ENCODE measurements at regions not wholly inside any gene's neighbourhood (a gene's known extent, or its start where the extent isn't known, plus 50 kb on each side); places are given as distances from the start of the nearest gene placed in this dataset.

DNA sequence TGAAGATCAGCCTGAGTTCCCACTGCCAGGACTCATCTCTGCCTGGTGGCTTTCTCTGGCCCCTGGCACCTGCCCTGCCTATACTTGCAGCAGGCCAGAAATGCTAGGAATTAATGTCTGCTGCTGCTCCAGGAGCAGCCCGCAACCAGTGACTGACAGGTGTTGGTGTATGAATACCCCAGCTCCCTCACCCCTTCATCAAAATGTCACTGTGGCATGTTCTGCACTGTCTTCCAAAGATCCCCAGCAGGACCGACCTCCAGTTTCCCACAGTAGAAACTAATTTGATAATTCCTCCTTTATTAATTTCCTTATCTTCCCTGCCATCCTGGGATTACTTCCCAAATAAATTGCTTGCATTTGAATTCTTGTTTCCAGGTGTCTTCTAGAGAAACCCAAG, 425.4 kb downstream of the BCOR start:
- peaks cover 30% of the 10 kb centered on the region for H3K27me3 ChIP-seq (ENCODE audit: control insufficient read depth, insufficient read depth, low read length)
- no peak overlapping the region for H3K23ac ChIP-seq (ENCODE audit: low read depth, low read length)
- no peak overlapping the region for H2AK5ac ChIP-seq (ENCODE audit: low read depth, low read length)
- intact Hi-C loops (cut with micrococcal nuclease) (no loop called here), in situ Hi-C loops (cut with MboI; ENCODE audit: low sequenced_read_pairs) (no loop called here), dilution Hi-C loops (cut with HindIII; ENCODE audit: low sequenced_read_pairs, unreplicated experiment) (no loop called here)
- no TSS peak for BruUV-seq (replicated peaks)
- H3K36me3 ChIP-seq (ENCODE audit: control insufficient read depth, insufficient read depth, low read length): no peaks in the 10 kb centered on the region
- H3K9me3 ChIP-seq (ENCODE audit: control insufficient read depth, insufficient read depth, low read length): 0 out of 2 replicates have a peak, but pooled peaks cover 2% of the 10 kb centered on the region
- no peak overlapping the region for H3K4me2 ChIP-seq (ENCODE audit: low read depth, low read length)
- H4K91ac ChIP-seq (ENCODE audit: insufficient read depth, low read depth, low read length): no peak overlapping the region
- no peak for ATAC-seq (ENCODE audit: low read depth)
- TF ChIP-seq, protein P1, sequence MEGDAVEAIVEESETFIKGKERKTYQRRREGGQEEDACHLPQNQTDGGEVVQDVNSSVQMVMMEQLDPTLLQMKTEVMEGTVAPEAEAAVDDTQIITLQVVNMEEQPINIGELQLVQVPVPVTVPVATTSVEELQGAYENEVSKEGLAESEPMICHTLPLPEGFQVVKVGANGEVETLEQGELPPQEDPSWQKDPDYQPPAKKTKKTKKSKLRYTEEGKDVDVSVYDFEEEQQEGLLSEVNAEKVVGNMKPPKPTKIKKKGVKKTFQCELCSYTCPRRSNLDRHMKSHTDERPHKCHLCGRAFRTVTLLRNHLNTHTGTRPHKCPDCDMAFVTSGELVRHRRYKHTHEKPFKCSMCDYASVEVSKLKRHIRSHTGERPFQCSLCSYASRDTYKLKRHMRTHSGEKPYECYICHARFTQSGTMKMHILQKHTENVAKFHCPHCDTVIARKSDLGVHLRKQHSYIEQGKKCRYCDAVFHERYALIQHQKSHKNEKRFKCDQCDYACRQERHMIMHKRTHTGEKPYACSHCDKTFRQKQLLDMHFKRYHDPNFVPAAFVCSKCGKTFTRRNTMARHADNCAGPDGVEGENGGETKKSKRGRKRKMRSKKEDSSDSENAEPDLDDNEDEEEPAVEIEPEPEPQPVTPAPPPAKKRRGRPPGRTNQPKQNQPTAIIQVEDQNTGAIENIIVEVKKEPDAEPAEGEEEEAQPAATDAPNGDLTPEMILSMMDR (conservative IDR thresholded peaks at IDR 0.05; ENCODE audit: low read depth, low read length): no peak
- TF ChIP-seq NFE2L2 (IDR thresholded peaks at IDR 0.05; ENCODE audit: low read depth, low read length) (no peak), CEBPB (IDR thresholded peaks at IDR 0.05; ENCODE audit: low read depth, low read length) (no peak), CHD1 (IDR thresholded peaks at IDR 0.05; ENCODE audit: low read depth, low read length) (no peak), MXI1 (IDR thresholded peaks at IDR 0.05; ENCODE audit: borderline replicate concordance, low read depth, low read length) (no peak), MAZ (IDR thresholded peaks at IDR 0.05; ENCODE audit: borderline replicate concordance, low read depth, low read length) (no peak), RAD21 (IDR thresholded peaks at IDR 0.05; ENCODE audit: low read length) (no peak), RFX5 (IDR thresholded peaks at IDR 0.05; ENCODE audit: low read depth, low read length) (no peak), RCOR1 (IDR thresholded peaks at IDR 0.05; ENCODE audit: insufficient replicate concordance, low read length) (no peak), BHLHE40 (IDR thresholded peaks at IDR 0.05; ENCODE audit: low read depth, low read length) (no peak), FOS (IDR thresholded peaks at IDR 0.05; ENCODE audit: low read depth, low read length) (no peak), POLR2A (IDR thresholded peaks at IDR 0.05; ENCODE audit: low read depth, low read length) (no peak), MAFK (IDR thresholded peaks at IDR 0.05; ENCODE audit: low read depth, low read length) (no peak), SMC3 (IDR thresholded peaks at IDR 0.05; ENCODE audit: low read depth, low read length) (no peak)
- TF ChIP-seq, protein P2, sequence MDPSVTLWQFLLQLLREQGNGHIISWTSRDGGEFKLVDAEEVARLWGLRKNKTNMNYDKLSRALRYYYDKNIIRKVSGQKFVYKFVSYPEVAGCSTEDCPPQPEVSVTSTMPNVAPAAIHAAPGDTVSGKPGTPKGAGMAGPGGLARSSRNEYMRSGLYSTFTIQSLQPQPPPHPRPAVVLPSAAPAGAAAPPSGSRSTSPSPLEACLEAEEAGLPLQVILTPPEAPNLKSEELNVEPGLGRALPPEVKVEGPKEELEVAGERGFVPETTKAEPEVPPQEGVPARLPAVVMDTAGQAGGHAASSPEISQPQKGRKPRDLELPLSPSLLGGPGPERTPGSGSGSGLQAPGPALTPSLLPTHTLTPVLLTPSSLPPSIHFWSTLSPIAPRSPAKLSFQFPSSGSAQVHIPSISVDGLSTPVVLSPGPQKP (IDR thresholded peaks at IDR 0.05; ENCODE audit: borderline replicate concordance, low read depth, low read length): no peak
- TF ChIP-seq, protein P3, sequence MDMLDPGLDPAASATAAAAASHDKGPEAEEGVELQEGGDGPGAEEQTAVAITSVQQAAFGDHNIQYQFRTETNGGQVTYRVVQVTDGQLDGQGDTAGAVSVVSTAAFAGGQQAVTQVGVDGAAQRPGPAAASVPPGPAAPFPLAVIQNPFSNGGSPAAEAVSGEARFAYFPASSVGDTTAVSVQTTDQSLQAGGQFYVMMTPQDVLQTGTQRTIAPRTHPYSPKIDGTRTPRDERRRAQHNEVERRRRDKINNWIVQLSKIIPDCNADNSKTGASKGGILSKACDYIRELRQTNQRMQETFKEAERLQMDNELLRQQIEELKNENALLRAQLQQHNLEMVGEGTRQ (IDR thresholded peaks at IDR 0.05; ENCODE audit: low read depth, low read length): no peak
- H2BK20ac ChIP-seq (ENCODE audit: low read depth, low read length): no peak overlapping the region
- no peak overlapping the region for H2AFZ ChIP-seq (replicated peaks; ENCODE audit: low read length, poor library complexity)
- H3K14ac ChIP-seq (replicated peaks; ENCODE audit: low read depth, low read length): no peak overlapping the region
- H3K9me1 ChIP-seq (ENCODE audit: insufficient read depth, low read length): no peaks in the 10 kb centered on the region
- POLR2A ChIA-PET (ENCODE audit: unreplicated experiment): no interaction called here
- H3K18ac ChIP-seq (ENCODE audit: low read depth, low read length): no peak overlapping the region
- CTCF ChIA-PET: no interaction called here
- no peak overlapping the region for H3K4me3 ChIP-seq (ENCODE audit: insufficient read depth, low read depth, low read length)
- H4K20me1 ChIP-seq (ENCODE audit: insufficient read depth, low read length): no peaks in the 10 kb centered on the region
- H2BK15ac ChIP-seq (ENCODE audit: low read depth, low read length): no peak overlapping the region
- no peak overlapping the region for H3K27ac ChIP-seq (ENCODE audit: insufficient read depth, low read length)
- no peak overlapping the region for H4K8ac ChIP-seq (ENCODE audit: low read depth in 2 of 2, low read length in 2 of 2)
- H2AK9ac ChIP-seq (replicated peaks; ENCODE audit: low read depth, low read length, poor library complexity): no peak overlapping the region
- H4K5ac ChIP-seq (ENCODE audit: low read depth, low read length): no peak overlapping the region
- H3K56ac ChIP-seq (ENCODE audit: extremely low read depth, insufficient read depth, low read length): no peak overlapping the region
- no peaks in the 10 kb centered on the region for H3K79me1 ChIP-seq (ENCODE audit: low read depth in 1 of 2, low read length in 2 of 2)
- no peaks in the 10 kb centered on the region for H3K4me1 ChIP-seq (ENCODE audit: control insufficient read depth, insufficient read depth, low read length)
- no peak overlapping the region for H3K9ac ChIP-seq (ENCODE audit: low read depth, low read length)
- DNase-seq: no peak
- H3K4ac ChIP-seq (ENCODE audit: low read depth, low read length): no peak overlapping the region
- no peak overlapping the region for H2BK5ac ChIP-seq (ENCODE audit: low read depth, low read length, poor library complexity, severe bottlenecking)
- H2BK120ac ChIP-seq (ENCODE audit: low read depth, low read length): no peak overlapping the region
- no CpG with 5 or more reads among the region's 2 CpGs for WGBS, 2 experiments (ENCODE audit: extremely low coverage in 2 of 2, insufficient read length in 1 of 2)

Measured in IMR-90 (cell line).